GM18511 (cell line): ENCODE measurements at regions not wholly inside any gene's neighbourhood (a gene's known extent, or its start where the extent isn't known, plus 50 kb on each side); places are given as distances from the start of the nearest gene placed in this dataset.
A peak's percentile ranks its signal among the peaks of the same experiment; 100 is the strongest.

Experiments
- ATAC-seq: cut with Tn5 transposase; IDR thresholded peaks from one replicate; pipeline ENCODE4 v1.9.1; 2021; ENCODE audit warnings: mild to moderate bottlenecking, moderate library complexity; ENCODE audit not compliant: unreplicated experiment

DNA sequence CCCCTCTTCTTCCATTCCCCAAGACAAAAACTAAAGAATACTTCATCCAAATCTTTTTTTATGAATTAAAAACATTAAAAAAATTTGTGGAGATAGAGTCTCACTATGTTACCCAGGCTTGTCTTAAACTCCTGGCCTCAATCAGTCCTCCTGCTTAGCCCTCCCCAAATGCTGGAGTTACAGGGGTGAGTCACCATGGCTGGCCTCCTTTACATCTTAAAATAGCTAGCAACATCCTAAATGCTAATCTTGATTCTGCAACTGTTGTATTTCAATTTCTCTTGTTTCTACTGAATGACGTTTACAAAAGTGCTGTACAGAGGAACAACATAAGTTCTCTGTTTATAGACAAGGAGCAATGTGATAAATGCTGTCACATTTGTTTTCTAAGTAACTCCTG is 483.5 kb downstream of the ADGRL2 start:
- no peak for ATAC-seq

DNA sequence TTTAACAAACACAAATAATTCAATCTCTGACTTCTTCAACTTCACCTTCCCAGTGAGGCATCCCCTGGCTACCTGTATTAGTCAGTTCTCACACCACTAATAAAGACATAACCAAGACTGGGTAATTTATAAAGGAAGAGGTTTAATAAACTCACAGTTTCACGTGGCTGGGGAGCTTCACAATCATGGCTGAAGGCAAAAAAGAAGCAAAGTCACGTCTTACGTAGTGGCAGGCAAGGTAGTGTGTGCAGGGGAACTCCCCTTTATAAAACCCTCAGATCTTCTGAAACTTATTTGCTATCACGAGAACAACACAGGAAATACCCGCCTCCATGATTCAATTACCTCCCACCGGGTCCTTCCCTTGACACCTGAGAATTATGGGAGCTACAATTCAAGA is 478.5 kb downstream of the ADGRL2 start:
- peak; percentile 59 for ATAC-seq

DNA sequence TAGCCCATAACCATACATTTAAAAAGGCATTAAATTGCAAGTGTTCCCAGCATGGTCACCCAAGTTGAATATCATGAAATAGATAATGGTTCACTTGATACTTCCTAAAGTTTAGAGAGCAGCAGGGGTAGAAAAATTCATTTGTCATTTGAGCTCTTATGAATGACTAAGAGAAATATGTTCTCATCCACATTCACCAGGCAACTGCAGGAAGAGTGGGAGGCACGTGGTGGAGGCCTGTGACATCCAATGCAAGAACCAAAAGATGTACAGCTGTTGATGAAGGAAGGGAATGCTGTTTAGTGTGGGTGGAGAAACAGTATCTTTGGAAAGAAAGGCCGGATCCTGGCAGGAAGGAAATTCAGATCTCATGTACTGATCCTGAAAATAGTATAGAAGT is 473.1 kb downstream of the ADGRL2 start:
- no peak for ATAC-seq

DNA sequence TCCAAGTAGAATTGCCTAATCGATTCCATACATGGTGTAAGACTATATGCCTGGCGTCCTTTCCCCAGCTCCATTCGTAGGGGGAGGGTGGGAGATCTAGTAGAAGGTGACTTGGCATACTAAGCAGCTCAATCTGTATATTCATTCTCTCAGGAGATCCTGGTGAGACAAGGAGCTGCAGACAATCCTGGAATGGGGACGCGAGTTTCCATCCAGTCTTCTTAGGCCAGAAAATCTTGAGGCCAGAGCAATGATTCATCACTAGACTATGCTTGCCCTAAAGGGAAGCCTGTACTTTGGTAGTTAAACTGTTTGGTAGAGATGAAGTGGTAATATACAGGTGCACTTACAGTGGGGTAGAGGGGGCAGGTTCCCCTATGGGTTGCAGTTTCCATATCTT is 468.7 kb downstream of the ADGRL2 start:
- no peak for ATAC-seq

DNA sequence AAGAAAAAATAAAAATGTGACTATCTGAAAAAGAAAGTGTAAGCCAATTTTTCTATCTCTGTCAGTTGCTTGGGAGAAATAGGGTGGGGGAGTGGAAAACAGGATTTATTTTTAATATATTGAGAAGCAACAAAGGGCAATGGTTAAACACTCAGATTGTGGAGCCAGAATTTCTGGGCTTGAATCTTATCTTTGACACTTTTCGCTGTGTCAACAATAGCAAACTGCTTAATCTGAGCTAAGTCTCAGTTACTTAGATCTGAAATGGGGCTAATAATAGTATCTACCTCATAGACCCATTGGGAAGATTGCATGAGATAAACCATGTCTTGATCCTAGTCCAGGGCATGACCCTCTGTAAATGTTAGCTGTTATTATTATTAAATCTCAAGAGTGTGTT is 468.1 kb downstream of the ADGRL2 start:
- no peak for ATAC-seq

DNA sequence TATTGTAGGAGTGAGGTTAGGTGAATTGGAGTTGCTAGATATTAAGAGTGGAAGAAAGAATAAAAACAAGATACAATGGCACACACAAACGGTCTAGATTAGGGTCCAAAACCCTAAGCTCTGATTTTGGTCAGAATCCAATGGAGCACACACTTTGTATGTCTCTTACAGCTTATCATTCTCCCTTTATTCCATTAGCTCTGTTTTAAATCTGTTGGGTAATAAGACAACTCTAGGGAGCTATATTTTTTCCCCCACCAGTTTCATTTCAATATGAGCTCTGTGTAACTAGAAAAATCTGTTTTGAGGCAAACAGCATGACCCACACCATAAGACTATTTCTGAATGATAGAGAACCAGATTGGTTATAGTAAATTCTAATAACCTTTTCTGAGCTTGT is 465.6 kb downstream of the ADGRL2 start:
- ATAC-seq = no peak

DNA sequence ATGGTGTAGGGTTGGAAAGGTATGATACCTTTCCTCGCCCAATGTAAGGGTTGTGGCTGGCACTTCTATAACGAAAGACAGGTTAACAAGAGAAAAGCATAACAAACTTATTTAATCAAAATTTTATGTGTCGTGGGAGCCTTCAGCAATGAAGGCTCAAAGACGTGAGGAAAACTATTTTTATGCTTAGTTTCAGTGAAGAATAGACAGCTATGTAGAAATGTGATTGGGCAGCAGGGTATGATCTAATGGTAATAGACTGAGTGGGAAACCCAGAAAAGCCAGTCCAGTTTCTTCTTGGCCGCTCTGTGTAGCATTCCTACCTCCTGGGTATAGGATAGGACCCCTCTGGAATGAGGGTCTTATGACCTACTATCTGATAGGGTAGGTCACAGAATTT is 464.7 kb downstream of the ADGRL2 start:
- ATAC-seq = no peak

DNA sequence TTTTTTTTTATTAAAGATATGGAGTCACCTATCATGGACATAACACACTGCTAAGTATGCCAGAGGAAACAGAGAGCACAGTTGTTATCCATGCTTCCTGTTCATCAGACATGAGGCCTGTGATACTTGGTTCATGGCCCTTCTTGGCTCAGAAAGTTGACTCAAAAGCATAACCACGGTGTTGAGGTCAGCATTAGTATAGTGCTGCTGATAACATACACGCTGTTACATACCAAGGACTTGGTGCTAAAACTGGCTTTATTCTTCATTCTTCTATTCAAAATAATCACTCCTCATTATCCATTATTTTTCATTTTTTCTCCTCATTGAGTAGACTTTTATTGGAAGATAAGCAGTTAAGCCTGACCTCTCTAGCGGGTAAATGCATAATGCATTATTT is 464.1 kb downstream of the ADGRL2 start:
- no peak for ATAC-seq

DNA sequence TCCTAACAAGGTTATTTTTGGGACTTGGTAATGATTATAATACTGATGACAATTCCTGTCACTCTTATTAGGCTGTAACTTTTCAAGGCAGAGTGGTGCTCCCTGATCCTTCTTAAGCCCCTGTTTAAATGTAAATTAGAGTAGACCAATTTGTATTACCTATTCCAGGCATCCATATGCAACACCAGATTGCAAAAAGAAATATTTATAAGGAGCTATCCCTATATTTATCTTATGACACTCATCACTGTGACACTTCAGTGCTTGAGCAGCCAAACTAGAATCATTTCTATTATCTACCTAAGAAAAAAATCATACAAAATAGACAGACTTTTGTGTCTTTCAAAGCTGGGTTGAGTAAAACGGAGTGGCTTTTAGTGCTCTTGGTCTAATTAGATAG is 462.7 kb downstream of the ADGRL2 start:
- ATAC-seq = no peak

DNA sequence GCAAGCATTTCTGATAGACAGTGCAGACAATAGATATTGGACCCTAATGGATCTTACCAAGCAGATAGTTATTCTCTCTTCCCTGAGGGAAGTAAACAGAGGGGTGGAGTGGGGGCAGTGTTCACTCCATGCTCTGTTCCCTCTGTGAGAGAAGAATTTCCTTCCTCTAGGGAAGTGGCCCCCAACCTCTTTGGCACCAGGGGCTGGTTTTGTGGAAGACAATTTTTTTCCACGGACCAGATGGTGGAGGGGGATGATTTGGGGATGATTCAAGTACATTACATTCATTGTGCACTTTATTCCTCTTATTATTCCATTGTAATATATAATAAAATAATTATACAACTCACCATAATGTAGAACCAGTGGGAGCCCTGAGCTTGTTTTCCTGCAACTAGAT is 459.9 kb downstream of the ADGRL2 start:
- no peak for ATAC-seq

DNA sequence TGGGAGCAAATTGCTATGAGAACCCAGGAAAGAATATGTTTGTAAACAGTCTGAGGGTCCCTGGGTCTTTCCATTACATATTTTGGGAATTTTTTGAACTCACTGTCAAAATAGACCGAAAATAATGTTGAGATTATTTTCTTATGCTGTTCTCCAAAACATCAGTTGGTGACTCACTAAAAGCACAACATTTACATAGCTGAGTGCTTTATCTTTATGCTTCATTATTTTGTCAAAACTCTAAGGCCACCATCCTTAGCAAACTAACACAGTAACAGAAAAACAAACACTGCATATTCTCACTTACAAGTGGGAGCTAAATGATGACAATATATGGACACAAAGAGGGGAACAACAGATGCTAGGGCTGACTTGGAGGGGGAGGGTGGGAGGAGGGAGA is 459.3 kb downstream of the ADGRL2 start:
- no peak for ATAC-seq

DNA sequence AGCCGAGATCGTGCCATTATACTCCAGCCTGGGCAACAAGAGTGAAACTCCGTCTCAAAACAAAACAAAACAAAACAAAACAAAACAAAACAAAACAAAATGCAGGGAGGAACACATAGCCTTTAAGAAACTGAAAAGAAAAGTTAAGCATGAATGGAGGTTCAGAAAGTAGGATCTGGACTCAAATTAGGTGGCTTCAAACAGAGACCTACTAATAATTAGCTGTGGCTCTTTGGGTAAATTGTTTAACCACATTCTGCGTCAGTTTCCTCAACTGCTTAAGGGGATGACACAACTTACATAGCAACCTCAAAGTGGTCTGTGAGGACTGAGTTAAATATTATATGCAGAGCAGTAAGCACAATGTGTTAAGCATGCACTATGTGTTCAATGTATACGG is 458.2 kb downstream of the ADGRL2 start:
- no peak for ATAC-seq

DNA sequence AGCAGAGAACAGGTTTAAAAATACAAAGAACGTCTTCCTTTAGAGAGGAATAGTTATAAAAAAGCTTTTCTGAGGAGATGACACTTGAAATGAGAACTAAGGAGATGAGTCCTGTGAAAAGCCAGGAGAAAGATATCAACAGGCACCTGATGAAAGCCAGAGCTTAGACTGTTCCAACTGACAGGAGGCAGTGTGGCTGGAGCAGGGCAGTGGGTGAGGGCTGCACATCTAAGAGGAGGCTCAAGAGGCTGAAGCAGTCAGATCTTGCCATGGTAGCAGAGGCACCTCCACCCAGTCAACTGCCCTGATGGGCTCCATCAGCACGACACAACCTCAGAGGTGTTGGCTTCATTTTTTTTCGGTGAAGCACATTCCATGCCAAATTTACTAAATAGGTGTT is 445.3 kb downstream of the ADGRL2 start:
- ATAC-seq = no peak

DNA sequence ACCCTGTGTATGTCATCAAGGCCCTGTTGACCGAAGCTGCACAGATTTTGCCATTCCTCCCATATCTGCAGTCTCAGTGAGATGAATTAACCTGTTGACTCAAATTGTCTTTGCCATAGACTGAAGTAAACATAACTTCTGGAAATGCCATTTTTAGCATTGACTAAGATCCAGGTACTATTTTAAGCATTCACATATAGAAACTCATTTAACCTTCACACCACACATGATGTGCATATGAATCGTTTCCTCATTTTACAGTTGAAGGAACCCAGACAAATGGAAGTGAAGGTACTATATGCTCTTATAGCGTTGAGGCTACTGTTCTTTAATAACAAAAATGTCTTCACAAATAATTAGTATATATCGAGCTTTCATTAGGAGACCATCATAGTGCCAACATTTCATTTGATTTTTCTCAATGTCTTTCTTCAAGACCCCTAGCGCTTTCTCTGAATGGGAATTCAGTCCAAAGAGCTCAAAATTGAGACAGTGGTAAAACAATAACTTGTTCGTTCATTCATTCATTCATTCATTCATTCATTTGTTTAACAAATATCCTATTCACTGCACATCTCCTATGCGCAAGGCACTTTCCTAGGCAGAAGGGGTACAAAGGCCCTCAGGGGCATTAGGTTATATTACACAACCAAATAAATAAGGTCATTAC is 444.7 kb downstream of the ADGRL2 start:
- peak; percentile 55 for ATAC-seq

DNA sequence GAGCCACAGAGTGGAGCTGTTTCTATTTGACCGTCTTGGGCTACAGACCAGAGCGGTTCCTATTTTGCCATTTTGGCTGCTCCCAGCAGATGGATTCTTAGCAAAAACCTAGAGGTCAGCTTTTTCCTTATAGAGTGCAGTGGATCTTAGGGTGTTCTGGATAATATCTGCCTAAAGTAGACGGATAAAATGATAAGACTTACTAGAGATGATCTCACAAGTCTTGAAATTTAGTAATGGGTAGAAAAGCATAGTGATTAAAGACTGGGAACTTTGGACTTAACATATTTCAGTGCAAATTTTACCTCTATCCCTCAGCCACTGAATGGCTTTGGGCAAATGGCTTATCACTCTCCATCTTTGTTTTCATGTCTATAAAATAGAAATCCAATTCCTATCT is 439.8 kb downstream of the ADGRL2 start:
- no peak for ATAC-seq

DNA sequence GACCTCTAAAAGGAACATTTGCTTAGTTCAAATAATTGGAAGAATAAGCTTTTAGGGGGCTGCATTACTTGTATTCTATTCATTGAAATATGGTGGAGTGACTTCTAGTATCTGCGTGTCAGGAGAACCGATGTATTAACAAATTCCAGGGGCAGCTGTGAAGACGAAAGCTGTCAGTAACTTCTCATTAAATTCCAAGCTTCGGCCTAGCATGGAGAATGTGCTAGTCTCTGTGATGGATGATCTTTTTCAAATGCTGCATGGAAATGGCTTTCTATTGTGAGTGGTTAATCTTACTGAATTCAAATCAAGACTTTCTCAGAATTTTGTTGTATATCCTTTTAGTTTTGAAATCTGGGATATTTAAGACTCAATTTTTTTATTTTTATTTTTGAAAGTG is 429.9 kb downstream of the ADGRL2 start:
- no peak for ATAC-seq

DNA sequence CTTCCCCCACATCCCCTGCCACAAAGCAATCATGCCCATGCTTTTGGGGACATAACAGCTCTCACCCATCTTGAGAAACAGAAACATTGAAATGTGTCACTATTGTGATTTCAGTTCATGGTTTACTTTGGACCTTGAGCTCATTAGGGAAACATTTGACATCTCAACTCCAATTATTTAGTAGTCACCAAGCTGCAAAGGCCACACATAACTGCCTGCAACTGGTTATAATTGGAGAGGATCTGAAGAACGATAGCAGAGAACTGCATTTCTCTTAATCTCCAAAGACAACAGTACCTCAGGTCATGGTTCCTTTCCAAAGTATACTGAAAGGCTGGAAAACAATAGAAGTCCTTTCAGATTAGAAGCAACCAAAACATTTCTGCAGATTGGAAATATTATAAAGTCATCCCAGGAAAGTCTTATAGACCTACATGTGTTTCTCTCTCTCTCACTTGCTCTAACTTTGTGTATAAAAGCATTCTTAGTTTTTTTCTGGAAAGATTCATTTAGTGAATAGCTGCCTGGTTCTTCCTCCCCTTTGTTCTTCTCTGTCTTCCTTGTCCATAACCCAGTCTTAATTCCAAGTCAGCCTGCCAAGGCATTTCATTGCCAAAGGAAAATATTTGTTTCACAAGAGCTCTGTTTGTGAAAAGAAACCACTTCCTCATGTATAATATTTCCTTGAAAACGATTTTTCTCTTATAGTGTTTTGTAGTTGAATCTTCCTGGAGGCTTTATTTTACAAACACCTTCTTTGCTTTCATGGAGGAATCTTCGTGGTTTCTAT is 426.8 kb downstream of the ADGRL2 start:
- ATAC-seq = no peak

DNA sequence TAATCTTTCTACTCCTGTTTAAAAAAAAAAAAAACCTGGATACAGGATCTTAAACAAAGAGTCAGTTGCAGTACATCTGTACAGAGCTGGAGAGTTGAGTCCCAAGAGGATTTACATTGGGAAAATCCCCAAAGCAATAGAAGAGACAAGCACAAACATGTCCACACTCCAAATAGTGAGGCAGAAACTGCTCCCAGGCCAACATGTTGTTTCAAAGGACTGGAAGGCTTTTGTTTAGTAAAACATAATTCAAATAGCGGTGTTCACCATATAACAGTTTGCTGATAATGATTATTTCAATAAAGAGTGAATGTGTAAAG is 425.4 kb downstream of the ADGRL2 start:
- peak; percentile 31 for ATAC-seq

DNA sequence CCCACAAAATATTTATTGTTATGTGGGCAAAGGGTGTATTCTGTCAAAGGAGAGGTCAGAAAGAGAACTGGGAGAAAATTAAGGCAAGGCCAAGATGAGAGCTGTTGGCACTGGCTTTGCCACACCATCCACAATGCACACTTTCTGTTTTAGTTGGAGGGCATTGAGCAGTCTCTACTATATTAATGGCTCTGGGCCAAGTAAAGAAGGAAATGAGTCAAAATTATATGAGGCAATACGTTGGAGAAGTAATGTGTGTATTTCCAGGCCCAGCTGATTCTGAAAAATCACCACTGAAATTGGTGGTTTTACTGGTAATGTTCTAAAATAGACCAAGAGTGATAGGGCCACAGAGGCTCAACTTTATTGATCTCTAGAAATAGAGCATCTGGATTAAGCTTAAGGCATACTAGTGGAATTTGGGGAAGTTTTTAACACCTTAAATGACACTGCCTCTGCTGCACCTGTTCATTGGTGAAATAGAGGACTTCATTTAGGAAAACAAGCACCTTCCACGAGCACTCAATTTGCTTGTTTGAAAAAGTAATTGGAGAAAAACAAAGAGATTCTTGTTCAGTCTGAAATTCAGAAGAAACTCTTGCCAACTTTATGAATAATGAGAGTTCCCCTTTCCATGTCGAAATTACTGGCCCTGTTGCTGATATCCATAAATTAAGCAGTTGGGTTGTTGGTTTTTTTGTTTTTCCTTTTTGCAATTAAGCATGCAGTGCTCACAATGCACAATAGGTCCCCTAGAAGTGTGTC is 424.9 kb downstream of the ADGRL2 start:
- peak; percentile 81 for ATAC-seq

DNA sequence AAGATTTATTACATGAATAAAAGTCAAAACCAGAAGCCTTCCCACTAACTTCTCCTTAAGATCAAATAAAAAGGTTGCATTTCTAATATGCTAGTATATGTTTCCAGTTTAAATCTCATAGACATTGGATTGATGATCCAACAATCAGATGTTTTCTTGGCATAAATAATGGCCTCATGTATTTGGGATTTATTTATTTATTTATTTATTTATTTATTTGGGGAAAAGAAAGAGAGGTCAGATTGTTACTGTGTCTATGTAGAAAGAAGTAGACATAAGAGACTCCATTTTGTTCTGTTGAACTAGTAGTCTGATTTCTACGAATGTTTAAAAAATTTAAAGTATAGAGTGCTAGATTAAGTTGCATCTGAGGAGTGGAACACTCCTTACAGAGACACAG is 422.4 kb downstream of the ADGRL2 start:
- ATAC-seq = no peak

DNA sequence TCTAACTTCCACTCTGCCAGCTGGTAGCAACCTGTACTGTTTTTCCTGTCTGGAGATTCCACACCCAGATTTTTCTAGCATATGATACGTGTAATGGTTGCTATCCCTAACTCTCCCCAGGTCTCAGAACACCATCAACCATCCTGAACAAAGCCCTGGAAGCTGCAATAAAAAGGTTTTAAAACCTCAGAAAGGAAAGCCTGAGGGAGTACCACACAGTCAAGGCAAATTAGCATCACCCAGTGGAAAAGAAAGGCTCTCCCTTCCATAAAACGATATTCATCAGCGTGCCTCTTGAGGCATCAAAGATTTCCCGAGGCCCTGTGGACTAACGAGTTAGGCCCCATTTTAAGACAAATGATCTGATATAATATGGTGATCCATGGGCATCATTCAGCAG is 421.0 kb downstream of the ADGRL2 start:
- no peak for ATAC-seq

DNA sequence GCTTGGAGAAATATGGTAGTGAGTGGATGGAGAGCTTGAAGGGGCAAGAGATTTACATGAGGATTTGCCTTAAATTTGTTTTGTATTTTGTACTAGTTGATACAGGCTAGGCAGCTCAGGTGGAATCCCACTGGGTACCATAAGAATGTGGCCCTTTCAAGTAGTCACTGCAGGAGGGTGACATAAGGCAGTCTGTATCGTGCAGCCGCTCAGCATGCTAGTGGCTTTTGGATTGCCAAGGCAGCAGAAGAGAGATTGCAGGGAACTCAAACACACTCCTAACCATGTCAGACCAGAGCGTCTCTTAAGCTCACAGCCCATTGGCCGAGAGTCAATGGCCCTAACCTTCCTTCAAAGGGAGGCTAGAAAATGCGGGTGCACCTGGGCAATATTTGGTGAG is 420.0 kb downstream of the ADGRL2 start:
- no peak for ATAC-seq
